ENCODE measurements at regions not wholly inside any gene's neighbourhood (a gene's known extent, or its start where the extent isn't known, plus 50 kb on each side); places are given as distances from the start of the nearest gene placed in this dataset.

GRCh38 chr12:127690161-127690560, 576.8 kb upstream of the TMEM132C start:
- no peak for TF ChIP-seq CTCF (IDR thresholded peaks at IDR 0.05; ENCODE audit: insufficient read depth, low read length, poor library complexity, severe bottlenecking)
- no peak for TF ChIP-seq EZH2phosphoT487 (conservative IDR thresholded peaks at IDR 0.05; ENCODE audit: low read length)
- no peaks in the 10 kb centered on the region for H4K20me1 ChIP-seq (ENCODE audit: low read depth, low read length)

DNA sequence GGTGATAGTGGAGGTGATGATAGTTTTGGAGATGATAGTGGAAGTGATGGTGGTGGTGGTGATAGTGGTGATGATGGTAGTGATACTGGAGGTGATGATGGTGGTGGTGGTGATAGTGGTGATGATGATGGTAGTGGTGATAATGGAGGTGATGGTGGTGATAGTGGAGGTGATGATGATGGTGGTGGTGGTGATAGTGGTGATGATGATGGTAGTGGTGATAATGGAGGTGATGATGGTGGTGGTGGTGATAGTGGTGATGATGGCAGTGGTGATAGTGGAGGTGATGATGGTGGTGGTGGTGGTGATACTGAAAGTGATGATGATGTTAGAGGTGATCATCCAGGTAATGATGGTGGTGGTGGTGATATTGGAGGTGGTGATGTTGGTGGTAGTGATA, 570.0 kb upstream of the TMEM132C start:
- no peak overlapping the region for H3K27ac ChIP-seq (ENCODE audit: low read depth, low read length)
- TF ChIP-seq EZH2phosphoT487 (conservative IDR thresholded peaks at IDR 0.05; ENCODE audit: low read length) (no peak), CTCF (IDR thresholded peaks at IDR 0.05; ENCODE audit: insufficient read depth, low read length, poor library complexity, severe bottlenecking) (no peak)
- H3F3A ChIP-seq (ENCODE audit: insufficient read depth) = no peaks in the 10 kb centered on the region
- no peaks in the 10 kb centered on the region for H3K9me2 ChIP-seq (replicated peaks; ENCODE audit: insufficient read depth, low read length)
- no peaks in the 10 kb centered on the region for H3K27me3 ChIP-seq (ENCODE audit: low read length)
- no peaks in the 10 kb centered on the region for H3K79me2 ChIP-seq (ENCODE audit: insufficient read depth, low read length)
- no peak overlapping the region for H3K9ac ChIP-seq (ENCODE audit: low read length)
- no peak overlapping the region for H3K4me3 ChIP-seq (ENCODE audit: insufficient read depth, low read length, poor library complexity, severe bottlenecking)
- no peaks in the 10 kb centered on the region for H4K20me1 ChIP-seq (ENCODE audit: low read depth, low read length)
- H2AFZ ChIP-seq (ENCODE audit: low read depth, low read length, severe bottlenecking) = no peak overlapping the region
- no peaks in the 10 kb centered on the region for H3K9me3 ChIP-seq (ENCODE audit: insufficient read depth, low read length)
- no peak overlapping the region for H3K4me2 ChIP-seq (ENCODE audit: low read depth, low read length, poor library complexity, severe bottlenecking)
- no peaks in the 10 kb centered on the region for H3K36me3 ChIP-seq (ENCODE audit: low read length)

More at GRCh38 chr12:127690161-127690560, 576.8 kb upstream of the TMEM132C start:
- H3K9me3 ChIP-seq (ENCODE audit: insufficient read depth, low read length) = no peaks in the 10 kb centered on the region
- no peak overlapping the region for H3K4me3 ChIP-seq (ENCODE audit: insufficient read depth, low read length, poor library complexity, severe bottlenecking)
- H3K36me3 ChIP-seq (ENCODE audit: low read length) = no peaks in the 10 kb centered on the region
- H2AFZ ChIP-seq (ENCODE audit: low read depth, low read length, severe bottlenecking) = no peak overlapping the region
- H3K27ac ChIP-seq (ENCODE audit: low read depth, low read length) = no peak overlapping the region
- no peak overlapping the region for H3K9ac ChIP-seq (ENCODE audit: low read length)
- no peaks in the 10 kb centered on the region for H3F3A ChIP-seq (ENCODE audit: insufficient read depth)
- H3K79me2 ChIP-seq (ENCODE audit: insufficient read depth, low read length) = no peaks in the 10 kb centered on the region
- no peak overlapping the region for H3K4me2 ChIP-seq (ENCODE audit: low read depth, low read length, poor library complexity, severe bottlenecking)
- H3K9me2 ChIP-seq (replicated peaks; ENCODE audit: insufficient read depth, low read length) = no peaks in the 10 kb centered on the region
- no peaks in the 10 kb centered on the region for H3K27me3 ChIP-seq (ENCODE audit: low read length)

DNA sequence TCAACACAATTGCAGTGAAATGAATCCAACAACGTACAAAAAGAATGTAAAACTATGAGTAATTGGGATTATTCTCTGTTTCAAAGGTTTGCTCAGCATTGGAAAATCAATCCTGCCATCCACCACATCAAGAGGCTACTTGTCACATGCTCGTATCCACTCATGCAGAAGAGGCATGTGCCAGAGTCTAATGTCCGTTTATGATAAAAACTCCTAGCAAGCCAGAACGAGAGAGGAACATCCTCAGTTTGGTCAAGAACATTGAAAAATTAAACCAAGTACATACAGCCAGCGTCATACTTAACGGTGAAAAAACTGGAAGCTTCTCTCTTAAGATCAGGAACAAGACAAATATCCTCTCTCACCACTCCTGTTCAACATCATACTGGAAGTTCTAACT, 563.9 kb upstream of the TMEM132C start:
- H3K27ac ChIP-seq (ENCODE audit: low read depth, low read length) = no peak overlapping the region
- H3F3A ChIP-seq (ENCODE audit: insufficient read depth) = no peaks in the 10 kb centered on the region
- no peak for TF ChIP-seq EZH2phosphoT487 (conservative IDR thresholded peaks at IDR 0.05; ENCODE audit: low read length)
- no peak for TF ChIP-seq CTCF (IDR thresholded peaks at IDR 0.05; ENCODE audit: insufficient read depth, low read length, poor library complexity, severe bottlenecking)
- H3K4me3 ChIP-seq (ENCODE audit: insufficient read depth, low read length, poor library complexity, severe bottlenecking) = no peak overlapping the region
- H3K27me3 ChIP-seq (ENCODE audit: low read length) = no peaks in the 10 kb centered on the region
- no peak overlapping the region for H3K4me2 ChIP-seq (ENCODE audit: low read depth, low read length, poor library complexity, severe bottlenecking)
- H2AFZ ChIP-seq (ENCODE audit: low read depth, low read length, severe bottlenecking) = no peak overlapping the region
- H3K9me3 ChIP-seq (ENCODE audit: insufficient read depth, low read length) = no peaks in the 10 kb centered on the region
- no peak overlapping the region for H3K9ac ChIP-seq (ENCODE audit: low read length)
- H4K20me1 ChIP-seq (ENCODE audit: low read depth, low read length) = no peaks in the 10 kb centered on the region
- no peaks in the 10 kb centered on the region for H3K79me2 ChIP-seq (ENCODE audit: insufficient read depth, low read length)
- no peaks in the 10 kb centered on the region for H3K36me3 ChIP-seq (ENCODE audit: low read length)
- no peaks in the 10 kb centered on the region for H3K9me2 ChIP-seq (replicated peaks; ENCODE audit: insufficient read depth, low read length)
